Stomach (tissue), 8 donors: ENCODE measurements at regions not wholly inside any gene's neighbourhood (a gene's known extent, or its start where the extent isn't known, plus 50 kb on each side); places are given as distances from the start of the nearest gene placed in this dataset.

Experiments used
- DNase-seq, 2 donors: peaks; one replicate each; pipeline versions ENCODE4 v3.0.0 to v3.0.0-alpha.2; 2013 to 2019
- H3K27ac ChIP-seq, 5 donors: fragments of 200-600 bp in 4 of 5; sonication (generic) in 4 of 5; one replicate each; pipeline ENCODE4 v1.5.1; 2013 to 2019; ENCODE audit warnings: mild to moderate bottlenecking in 1 of 5, moderate library complexity in 1 of 5
- H3K27me3 ChIP-seq, 3 donors: fragments of 200-600 bp; sonication (generic); one replicate each; pipeline ENCODE4 v1.5.1; 2017 to 2019; ENCODE audit warnings: mixed run types in 1 of 3
- H3K36me3 ChIP-seq, 4 donors: fragments of 200-600 bp; sonication (generic); 1 replicate in 3 of 4; 2 replicates in 1 of 4; pipeline ENCODE4 v1.5.1; 2016 to 2019
- H3K4me1 ChIP-seq, 4 donors: fragments of 200-600 bp; sonication (generic); one replicate each; pipeline ENCODE4 v1.5.1; 2016 to 2019
- H3K4me3 ChIP-seq, 4 donors: fragments of 200-600 bp; sonication (generic) in 3 of 4; one replicate each; pipeline ENCODE4 v1.5.1; 2016 to 2019; ENCODE audit warnings: mild to moderate bottlenecking in 1 of 4
- H3K9me3 ChIP-seq, 4 donors: fragments of 200-600 bp; sonication (generic); one replicate each; pipeline ENCODE4 v1.5.1; 2016 to 2019
- CTCF ChIP-seq, 7 experiments: fragments of 450-650 bp in 4 of 7; fragments of 200-600 bp in 3 of 7; sonication (generic) in 3 of 7; IDR thresholded peaks; one replicate each; pipeline ENCODE4 v1.5.1; 2016 to 2019; ENCODE audit warnings: antibody characterized with exemption in 7 of 7, control low read depth in 2 of 7, mild to moderate bottlenecking in 1 of 7
- EP300 ChIP-seq: sonication (generic); formaldehyde crosslinking; IDR thresholded peaks from one replicate; pipeline ENCODE4 v1.6.1; 2017; ENCODE audit warnings: antibody characterized with exemption
- POLR2A ChIP-seq, 4 donors: fragments of 450-650 bp; IDR thresholded peaks; one replicate each; pipeline ENCODE4 v1.6.1; 2016; ENCODE audit warnings: antibody characterized with exemption in 4 of 4, control low read depth in 2 of 4, mild to moderate bottlenecking in 1 of 4, moderate library complexity in 1 of 4
- POLR2AphosphoS5 ChIP-seq, 3 donors: sonication (generic); formaldehyde crosslinking; IDR thresholded peaks; one replicate each; pipeline ENCODE4 v1.6.1; 2016; ENCODE audit warnings: antibody characterized with exemption in 3 of 3
- WGBS, 5 donors: extraction: QIAGEN DNeasy Blood & Tissue Kit in 3 of 5; methylation state at CpG; one replicate each; pipeline versions ENCODE4 v1.1.5 to v1.1.7; 2013 to 2018; 5-methylcytosine and 5-hydroxymethylcytosine counted together
- intact Hi-C: fragments of 100-400 bp; cut with DNase I; formaldehyde crosslinking; loops from one replicate; pipeline ENCODE4 v1.15.1; 2023; ENCODE audit warnings: low total_unique reads
- donor health status: healthy with polysubstance abuse.
- donor health status: Bipolar disorder and iron deficiency.
- donor health status: healthy.

- Histone ChIP-seq H3K36me3 (no peaks in the 10 kb centered on the region), H3K27me3 (peaks cover 0 to 40% (median 6%) of the 10 kb centered on the region in 3 donors), H3K9me3 (no peaks in the 10 kb centered on the region), H3K27ac (no peak overlapping the region), H3K4me1 (no peaks in the 10 kb centered on the region), H3K4me3 (no peak overlapping the region)
- DNase-seq: no peak
- intact Hi-C loops: no loop called here
- 86 to 96% (median 92%) methylated on average over 22 to 28 of the region's 28 CpGs for WGBS, 5 donors
- TF ChIP-seq POLR2A (IDR thresholded peaks at IDR 0.05): no peak
- no peak for TF ChIP-seq EP300
- TF ChIP-seq CTCF (IDR thresholded peaks at IDR 0.05): no peak
- TF ChIP-seq POLR2AphosphoS5 (IDR thresholded peaks at IDR 0.05): no peak
Observed at GRCh38 chr13:111844222-111844671, 222.7 kb upstream of the SOX1 start.

GRCh38 chr13:111844682-111845081 is 222.3 kb upstream of the SOX1 start:
- Histone ChIP-seq H3K4me1 (no peaks in the 10 kb centered on the region), H3K4me3 (no peak overlapping the region), H3K27me3 (peaks cover 0 to 42% (median 6%) of the 10 kb centered on the region in 3 donors), H3K36me3 (no peaks in the 10 kb centered on the region), H3K9me3 (no peaks in the 10 kb centered on the region), H3K27ac (no peak overlapping the region)
- no peak for DNase-seq
- no peak for TF ChIP-seq EP300
- no peak for TF ChIP-seq CTCF (IDR thresholded peaks at IDR 0.05)
- no peak for TF ChIP-seq POLR2AphosphoS5 (IDR thresholded peaks at IDR 0.05)
- no peak for TF ChIP-seq POLR2A (IDR thresholded peaks at IDR 0.05)
- intact Hi-C loops: no loop called here
- 89 to 96% (median 92%) methylated on average over 19 to 20 of the region's 20 CpGs for WGBS, 5 donors

GRCh38 chr13:111845621-111846351 is 221.2 kb upstream of the SOX1 start:
- WGBS, 5 donors: 25 to 35% (median 27%) methylated on average over 29 of the region's 29 CpGs
- Histone ChIP-seq H3K36me3 (no peaks in the 10 kb centered on the region), H3K27me3 (peaks cover 0 to 51% (median 6%) of the 10 kb centered on the region in 3 donors), H3K27ac (no peak overlapping the region), H3K9me3 (no peaks in the 10 kb centered on the region), H3K4me3 (no peak overlapping the region), H3K4me1 (no peaks in the 10 kb centered on the region)
- TF ChIP-seq CTCF (IDR thresholded peaks at IDR 0.05): no peak
- no peak for TF ChIP-seq POLR2A (IDR thresholded peaks at IDR 0.05)
- no peak for TF ChIP-seq POLR2AphosphoS5 (IDR thresholded peaks at IDR 0.05)
- no peak for TF ChIP-seq EP300
- intact Hi-C loops: no loop called here
- no peak for DNase-seq

GRCh38 chr13:111846391-111847159 is 220.4 kb upstream of the SOX1 start:
- no peaks in the 10 kb centered on the region for H3K9me3 ChIP-seq
- peaks cover 0 to 51% (median 6%) of the 10 kb centered on the region in 3 donors for H3K27me3 ChIP-seq
- DNase-seq: no peak
- no peak overlapping the region for H3K4me3 ChIP-seq
- H3K27ac ChIP-seq: no peak overlapping the region
- TF ChIP-seq CTCF (IDR thresholded peaks at IDR 0.05) (no peak), POLR2AphosphoS5 (IDR thresholded peaks at IDR 0.05) (no peak), POLR2A (IDR thresholded peaks at IDR 0.05) (no peak), EP300 (no peak)
- no peaks in the 10 kb centered on the region for H3K36me3 ChIP-seq
- H3K4me1 ChIP-seq: no peaks in the 10 kb centered on the region
- intact Hi-C loops: no loop called here
- 37 to 48% (median 41%) methylated on average over 14 of the region's 14 CpGs for WGBS, 5 donors
